WERI-Rb-1 (cell line): ENCODE measurements at regions not wholly inside any gene's neighbourhood (a gene's known extent, or its start where the extent isn't known, plus 50 kb on each side); places are given as distances from the start of the nearest gene placed in this dataset.

Source experiments
- DNase-seq: peaks from one replicate; pipeline ENCODE4 v3.0.0-alpha.2; 2020
- H3K27ac ChIP-seq: fragments of 250-450 bp; sonication (Bioruptor Pico); 2 replicates; pipeline ENCODE4 v1.5.1; 2020; ENCODE audit warnings: mild to moderate bottlenecking, moderate library complexity
- H3K27me3 ChIP-seq: fragments of 250-450 bp; sonication (Bioruptor Pico); 2 replicates; pipeline ENCODE4 v1.5.1; 2021; ENCODE audit warnings: mild to moderate bottlenecking, low read depth, moderate library complexity; ENCODE audit not compliant: insufficient read depth, severe bottlenecking
- H3K36me3 ChIP-seq: fragments of 250-450 bp; sonication (Bioruptor Pico); 2 replicates; pipeline ENCODE4 v1.5.1; 2020; ENCODE audit warnings: mild to moderate bottlenecking, moderate library complexity
- H3K4me3 ChIP-seq: 2 replicates; pipeline ENCODE4 v1.5.1; 2011; ENCODE audit warnings: low read depth, mild to moderate bottlenecking, control low read depth, low read length
- H3K9me3 ChIP-seq: fragments of 250-450 bp; sonication (Bioruptor Pico); 2 replicates; pipeline ENCODE4 v1.5.1; 2021; ENCODE audit warnings: mild to moderate bottlenecking, moderate library complexity; ENCODE audit not compliant: severe bottlenecking
- TF ChIP-seq, protein P1 (sequence below): IDR thresholded peaks from 2 replicates; pipeline ENCODE4 v1.5.1; 2011; ENCODE audit warnings: low read depth, mild to moderate bottlenecking, control low read depth, inconsistent platforms, low read length

DNA sequence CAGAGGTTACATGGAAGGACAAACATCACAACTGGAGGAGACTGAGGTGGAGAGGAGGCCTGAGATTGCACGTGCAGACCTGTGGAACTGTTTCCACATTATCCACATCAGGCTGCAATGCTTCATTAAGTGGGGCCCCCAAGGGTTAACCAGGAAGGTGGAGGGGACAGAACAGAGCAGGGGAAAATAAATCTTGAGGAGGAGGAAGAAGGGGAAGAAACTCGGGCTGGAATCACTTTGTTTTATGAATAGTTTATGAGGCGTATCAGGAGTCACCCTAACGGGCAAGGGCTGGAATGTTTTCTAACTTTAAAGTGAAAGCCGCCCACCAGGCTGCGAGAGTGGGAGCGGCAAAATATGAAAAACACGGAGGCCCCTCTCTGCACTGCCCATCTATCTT, 154.9 kb downstream of the WNT5A start:
- no peak for DNase-seq
- TF ChIP-seq, protein P1, sequence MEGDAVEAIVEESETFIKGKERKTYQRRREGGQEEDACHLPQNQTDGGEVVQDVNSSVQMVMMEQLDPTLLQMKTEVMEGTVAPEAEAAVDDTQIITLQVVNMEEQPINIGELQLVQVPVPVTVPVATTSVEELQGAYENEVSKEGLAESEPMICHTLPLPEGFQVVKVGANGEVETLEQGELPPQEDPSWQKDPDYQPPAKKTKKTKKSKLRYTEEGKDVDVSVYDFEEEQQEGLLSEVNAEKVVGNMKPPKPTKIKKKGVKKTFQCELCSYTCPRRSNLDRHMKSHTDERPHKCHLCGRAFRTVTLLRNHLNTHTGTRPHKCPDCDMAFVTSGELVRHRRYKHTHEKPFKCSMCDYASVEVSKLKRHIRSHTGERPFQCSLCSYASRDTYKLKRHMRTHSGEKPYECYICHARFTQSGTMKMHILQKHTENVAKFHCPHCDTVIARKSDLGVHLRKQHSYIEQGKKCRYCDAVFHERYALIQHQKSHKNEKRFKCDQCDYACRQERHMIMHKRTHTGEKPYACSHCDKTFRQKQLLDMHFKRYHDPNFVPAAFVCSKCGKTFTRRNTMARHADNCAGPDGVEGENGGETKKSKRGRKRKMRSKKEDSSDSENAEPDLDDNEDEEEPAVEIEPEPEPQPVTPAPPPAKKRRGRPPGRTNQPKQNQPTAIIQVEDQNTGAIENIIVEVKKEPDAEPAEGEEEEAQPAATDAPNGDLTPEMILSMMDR: no peak
- peaks cover 2% of the 10 kb centered on the region for H3K27me3 ChIP-seq
- H3K4me3 ChIP-seq: no peak overlapping the region
- no peaks in the 10 kb centered on the region for H3K36me3 ChIP-seq
- H3K9me3 ChIP-seq: no peaks in the 10 kb centered on the region
- no peak overlapping the region for H3K27ac ChIP-seq

DNA sequence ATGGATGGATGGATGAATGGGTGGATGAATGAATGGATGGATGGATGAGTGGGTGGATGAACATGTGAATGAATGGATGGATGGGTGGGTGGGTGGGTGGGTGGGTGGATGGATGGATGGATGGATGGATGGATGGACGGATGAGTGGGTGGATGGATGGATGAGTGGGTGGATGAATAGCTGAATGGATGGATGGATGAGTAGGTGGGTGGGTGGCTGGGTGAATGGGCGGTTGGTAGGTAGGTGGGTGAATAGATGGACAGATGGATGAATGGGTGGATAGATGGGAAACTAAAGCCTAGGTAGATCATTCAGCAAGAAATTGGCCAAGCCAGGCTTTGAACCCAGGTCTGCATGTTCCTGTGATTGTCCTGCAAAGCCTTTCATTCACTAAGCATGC, 155.6 kb downstream of the WNT5A start:
- Histone ChIP-seq H3K4me3 (no peak overlapping the region), H3K27ac (no peak overlapping the region), H3K36me3 (no peaks in the 10 kb centered on the region), H3K27me3 (peaks cover 2% of the 10 kb centered on the region), H3K9me3 (no peaks in the 10 kb centered on the region)
- no peak for DNase-seq
- TF ChIP-seq, protein P1: no peak

DNA sequence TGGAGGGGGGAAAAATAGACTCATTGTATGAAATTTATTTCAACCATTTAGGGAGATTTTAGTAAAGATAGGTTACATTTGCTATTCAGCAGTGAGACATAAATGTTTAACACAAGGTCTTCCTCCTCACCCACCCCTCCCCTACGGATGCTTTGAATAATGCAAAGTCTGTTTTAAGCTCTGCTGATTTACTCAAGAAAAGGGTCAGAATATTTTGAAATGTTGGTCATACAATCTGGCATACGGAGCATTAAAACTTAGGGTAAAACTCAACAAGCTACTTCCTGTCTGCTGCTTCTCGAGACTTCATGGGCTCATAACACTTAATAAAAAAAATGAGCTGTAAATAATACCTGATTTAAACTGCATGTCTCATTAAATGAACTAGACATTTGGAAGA, 156.3 kb downstream of the WNT5A start:
- TF ChIP-seq, protein P1: no peak
- no peak overlapping the region for H3K27ac ChIP-seq

DNA sequence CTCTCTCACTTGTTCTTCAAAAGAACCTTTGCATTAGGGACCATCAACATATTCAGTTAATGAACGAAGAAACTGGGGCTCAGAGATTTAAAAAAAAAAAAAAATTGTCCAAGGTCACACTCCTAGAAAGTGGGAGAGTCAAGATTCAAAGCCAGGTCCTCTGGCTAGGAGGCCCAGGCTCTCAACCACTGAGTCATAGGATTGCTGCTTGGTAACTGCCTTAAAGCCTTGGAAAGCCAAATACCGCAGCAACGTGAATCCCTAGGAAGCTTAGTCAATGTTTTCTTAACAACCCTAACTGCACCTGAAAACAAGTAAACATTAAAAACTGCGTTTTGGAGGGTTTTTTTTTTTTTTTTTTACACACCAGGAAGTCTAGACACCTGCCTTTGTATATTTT, 156.8 kb downstream of the WNT5A start:
- TF ChIP-seq, protein P1: no peak
- Histone ChIP-seq H3K36me3 (no peaks in the 10 kb centered on the region), H3K9me3 (no peaks in the 10 kb centered on the region), H3K4me3 (no peak overlapping the region), H3K27ac (no peak overlapping the region), H3K27me3 (peaks cover 2% of the 10 kb centered on the region)
- no peak for DNase-seq

More for the DNA sequence above, 156.3 kb downstream of the WNT5A start:
- Histone ChIP-seq H3K27me3 (peaks cover 2% of the 10 kb centered on the region), H3K36me3 (no peaks in the 10 kb centered on the region), H3K9me3 (no peaks in the 10 kb centered on the region), H3K4me3 (no peak overlapping the region)
- DNase-seq: no peak

DNA sequence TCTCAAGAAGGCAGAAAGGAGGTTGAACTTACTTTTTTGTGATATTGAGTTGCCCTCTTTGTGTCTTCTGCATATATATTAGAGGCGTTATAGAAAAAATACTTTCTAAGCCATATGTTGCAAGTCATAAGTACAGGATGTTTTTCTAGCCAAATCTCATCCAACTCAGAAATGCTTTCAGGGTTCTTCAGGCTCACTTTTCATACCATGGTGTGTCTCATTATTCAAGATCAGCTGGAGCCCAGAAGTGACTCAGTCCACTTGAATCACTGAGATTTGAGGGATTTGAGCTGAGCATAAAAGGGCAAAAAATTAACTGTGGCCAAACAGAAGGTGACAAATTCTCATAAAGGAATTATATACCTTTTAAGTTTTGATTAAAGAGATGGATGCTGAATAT, 157.3 kb downstream of the WNT5A start:
- Histone ChIP-seq H3K36me3 (no peaks in the 10 kb centered on the region), H3K4me3 (no peak overlapping the region), H3K9me3 (no peaks in the 10 kb centered on the region), H3K27me3 (peaks cover 2% of the 10 kb centered on the region), H3K27ac (no peak overlapping the region)
- no peak for DNase-seq
- TF ChIP-seq, protein P1: no peak

DNA sequence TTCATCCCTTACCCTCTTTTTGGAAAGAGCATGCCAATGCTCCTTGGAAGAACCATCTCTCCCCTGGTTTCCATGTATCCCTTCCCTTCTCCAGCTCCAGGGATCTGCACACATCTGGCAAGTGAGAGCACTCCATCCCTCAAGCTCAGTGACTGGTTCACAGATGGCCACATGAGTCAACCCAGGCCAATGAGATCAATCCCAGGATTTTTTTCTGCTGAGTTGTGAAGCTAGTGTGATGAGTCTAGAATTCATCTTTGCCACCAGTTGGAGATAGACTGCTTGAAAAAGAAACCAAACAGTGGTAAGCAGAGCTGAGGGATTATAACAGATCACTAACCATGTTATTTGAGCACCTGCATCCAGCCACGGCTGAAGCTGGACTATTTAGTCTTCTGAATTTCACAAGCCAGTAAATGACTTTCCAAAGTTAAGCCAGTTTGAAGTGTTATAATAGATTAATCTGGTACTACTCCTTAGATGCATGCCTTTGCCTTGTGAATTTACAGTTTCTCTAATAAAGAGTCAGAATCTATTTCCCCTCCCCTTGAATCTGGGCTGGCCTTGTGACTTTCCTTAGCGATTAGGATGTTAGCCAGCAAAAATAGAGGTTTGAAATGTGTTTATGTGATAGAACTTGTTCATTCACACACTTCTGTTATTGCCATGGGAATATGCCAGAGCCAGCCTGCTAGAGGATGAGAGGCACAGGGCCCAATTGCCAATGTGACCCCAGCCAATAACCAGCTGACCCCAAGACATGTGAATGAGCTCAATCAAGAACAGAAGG, 159.8 kb downstream of the WNT5A start:
- no peaks in the 10 kb centered on the region for H3K36me3 ChIP-seq
- no peak overlapping the region for H3K27ac ChIP-seq
- H3K4me3 ChIP-seq: no peak overlapping the region
- no peaks in the 10 kb centered on the region for H3K27me3 ChIP-seq
- TF ChIP-seq, protein P1: no peak
- no peak for DNase-seq
- no peaks in the 10 kb centered on the region for H3K9me3 ChIP-seq
